ENCODE measurements at regions not wholly inside any gene's neighbourhood (a gene's known extent, or its start where the extent isn't known, plus 50 kb on each side); places are given as distances from the start of the nearest gene placed in this dataset.

GRCh38 chr3:164812042-164812441 is 266.3 kb downstream of the SI start:
- TF ChIP-seq CTCF (IDR thresholded peaks at IDR 0.05) (no peak), EZH2 (IDR thresholded peaks at IDR 0.05; ENCODE audit: borderline replicate concordance, insufficient read depth, low read depth, low read length, poor library complexity, severe bottlenecking) (no peak)

Measured in B cell (primary cell).